Urinary bladder (tissue), 3 donors: ENCODE measurements at regions not wholly inside any gene's neighbourhood (a gene's known extent, or its start where the extent isn't known, plus 50 kb on each side); places are given as distances from the start of the nearest gene placed in this dataset.
A peak's percentile ranks its signal among the peaks of the same experiment; 100 is the strongest.
"Not testable (repeated sequence)": the region's sequence is repeated elsewhere in the genome, so short reads cannot be mapped to it uniquely, and the experiment has no call there.

Experiments used
- DNase-seq: peaks from one replicate; pipeline ENCODE4 v3.0.0-alpha.2; 2015; ENCODE audit errors: extremely low spot score
- H3K27ac ChIP-seq: one replicate; pipeline ENCODE4 v1.5.1; 2013; ENCODE audit warnings: low read depth, mild to moderate bottlenecking, moderate library complexity
- H3K36me3 ChIP-seq: one replicate; pipeline ENCODE4 v1.6.1; 2013; ENCODE audit warnings: mild to moderate bottlenecking, moderate library complexity; ENCODE audit not compliant: insufficient read depth
- H3K4me1 ChIP-seq: one replicate; pipeline ENCODE4 v1.6.1; 2013; ENCODE audit warnings: mild to moderate bottlenecking, moderate library complexity; ENCODE audit not compliant: insufficient read depth
- H3K4me3 ChIP-seq: one replicate; pipeline ENCODE4 v1.5.1; 2013; ENCODE audit warnings: low read depth, low read length
- WGBS: extraction: QIAGEN DNeasy Blood & Tissue Kit; methylation state at CpG from one replicate; pipeline ENCODE4 v1.1.7; 2013; 5-methylcytosine and 5-hydroxymethylcytosine counted together
- donor health status: healthy with polysubstance abuse.
- donor health status: healthy.

- WGBS, result 92% methylated on average over 3 of the region's 3 CpGs
- Histone ChIP-seq H3K4me1 (no peaks in the 10 kb centered on the region), H3K4me3 (no peak overlapping the region), H3K27ac (no peak overlapping the region), H3K36me3 (no peaks in the 10 kb centered on the region)
- DNase-seq, result no peak
Observed at GRCh38 chr12:89161557-89161956, 190.7 kb downstream of the DUSP6 start.

DNA sequence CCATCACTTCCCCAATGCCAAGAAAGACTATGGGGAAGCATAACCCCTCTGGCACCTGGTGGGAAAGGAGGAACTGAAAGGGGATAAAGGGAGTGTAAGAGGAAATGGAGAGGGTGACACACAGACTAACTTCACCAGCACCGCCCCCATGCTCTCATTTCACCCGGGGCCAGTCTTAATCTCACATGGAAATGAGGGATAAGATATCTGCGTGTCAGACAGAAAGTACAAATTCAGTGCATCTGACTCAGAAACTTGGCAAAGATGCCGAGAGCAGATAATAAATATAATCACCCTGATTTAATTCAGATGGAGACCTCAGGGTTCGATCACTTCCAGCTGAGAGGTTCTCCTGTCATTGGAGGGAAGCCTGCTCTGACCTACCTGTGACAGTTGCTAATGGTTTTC, 191.6 kb downstream of the DUSP6 start:
- 22% methylated on average over 5 of the region's 5 CpGs for WGBS
- DNase-seq, result no peak
- Histone ChIP-seq H3K36me3 (no peaks in the 10 kb centered on the region), H3K27ac (peak overlapping the region; percentile 34), H3K4me1 (no peaks in the 10 kb centered on the region), H3K4me3 (no peak overlapping the region)

GRCh38 chr12:89157413-89157812, 194.9 kb downstream of the DUSP6 start:
- H3K36me3 ChIP-seq, result no peaks in the 10 kb centered on the region
- WGBS, result 79% methylated on average over 2 of the region's 2 CpGs
- no peak overlapping the region for H3K27ac ChIP-seq
- no peak for DNase-seq
- no peak overlapping the region for H3K4me3 ChIP-seq
- H3K4me1 ChIP-seq, result no peaks in the 10 kb centered on the region

DNA sequence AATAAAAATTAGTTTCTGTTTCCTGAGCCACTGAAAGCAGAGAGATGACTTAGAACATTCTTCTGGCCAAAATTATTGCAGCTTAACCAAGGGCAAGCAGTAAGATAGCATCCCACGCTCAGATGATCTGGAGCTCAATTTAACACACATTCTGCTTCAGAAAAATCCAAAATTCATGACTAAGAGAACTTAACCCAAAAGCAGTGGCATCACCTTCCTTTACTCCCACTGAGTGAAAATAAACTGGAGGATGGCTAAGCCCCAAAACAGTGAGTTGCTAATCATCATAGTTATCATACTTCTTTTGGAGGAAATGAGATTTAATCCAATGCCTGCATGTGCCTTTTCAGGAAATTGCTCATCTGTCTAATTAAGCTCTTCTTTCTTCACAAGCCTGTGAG, 195.4 kb downstream of the DUSP6 start:
- no peaks in the 10 kb centered on the region for H3K4me1 ChIP-seq
- 83% methylated on average over 1 of the region's 1 CpG for WGBS

GRCh38 chr12:89156340-89156739, 196.0 kb downstream of the DUSP6 start:
- Histone ChIP-seq H3K36me3 (no peaks in the 10 kb centered on the region), H3K4me3 (no peak overlapping the region), H3K27ac (no peak overlapping the region), H3K4me1 (no peaks in the 10 kb centered on the region)
- no peak for DNase-seq
- WGBS, result 74% methylated on average over 1 of the region's 1 CpG

More for the DNA sequence above, 195.4 kb downstream of the DUSP6 start:
- H3K4me3 ChIP-seq, result no peak overlapping the region
- H3K27ac ChIP-seq, result no peak overlapping the region
- H3K36me3 ChIP-seq, result no peaks in the 10 kb centered on the region
- DNase-seq, result no peak

- DNase-seq, result no peak
- Histone ChIP-seq H3K4me1 (no peaks in the 10 kb centered on the region), H3K4me3 (no peak overlapping the region), H3K27ac (no peak overlapping the region), H3K36me3 (no peaks in the 10 kb centered on the region)
Observed at GRCh38 chr12:89155826-89156225, 196.5 kb downstream of the DUSP6 start.

DNA sequence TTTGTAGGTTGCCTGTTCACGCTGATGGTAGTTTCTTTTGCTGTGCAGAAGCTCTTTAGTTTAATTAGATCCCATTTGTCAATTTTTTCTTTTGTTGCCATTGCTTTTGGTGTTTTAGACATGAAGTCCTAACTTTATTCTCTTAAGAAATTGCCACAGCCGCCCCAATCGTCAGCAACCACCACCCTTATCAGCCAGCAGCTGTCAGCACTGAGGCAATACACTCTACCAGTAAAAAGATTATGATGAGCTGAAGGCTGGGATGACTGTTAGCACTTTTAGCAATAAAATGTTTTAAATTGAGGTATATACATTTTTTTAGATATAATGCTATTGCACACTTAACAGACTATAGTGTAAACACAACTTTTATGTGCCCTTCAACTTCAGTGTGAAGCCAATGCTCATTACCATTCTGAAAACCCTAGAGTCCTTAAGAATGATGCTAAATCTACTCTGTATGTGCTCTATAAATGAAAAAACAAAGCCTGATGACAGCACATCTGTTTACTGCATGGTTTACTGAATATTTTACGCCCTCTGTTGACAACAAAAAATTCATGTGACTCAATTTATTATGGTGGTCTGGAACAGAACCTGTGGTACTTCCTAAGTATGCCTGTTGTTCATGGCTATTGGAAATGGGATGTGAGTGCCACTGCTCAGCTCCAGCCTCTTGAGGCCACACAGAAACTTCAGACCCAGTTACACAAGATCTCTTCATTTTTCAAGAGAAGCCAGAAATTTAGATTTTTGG, 197.4 kb downstream of the DUSP6 start:
- no peak overlapping the region for H3K4me3 ChIP-seq
- no peak for DNase-seq
- H3K4me1 ChIP-seq, result no peaks in the 10 kb centered on the region
- no peaks in the 10 kb centered on the region for H3K36me3 ChIP-seq
- 76% methylated on average over 4 of the region's 4 CpGs for WGBS
- no peak overlapping the region for H3K27ac ChIP-seq

DNA sequence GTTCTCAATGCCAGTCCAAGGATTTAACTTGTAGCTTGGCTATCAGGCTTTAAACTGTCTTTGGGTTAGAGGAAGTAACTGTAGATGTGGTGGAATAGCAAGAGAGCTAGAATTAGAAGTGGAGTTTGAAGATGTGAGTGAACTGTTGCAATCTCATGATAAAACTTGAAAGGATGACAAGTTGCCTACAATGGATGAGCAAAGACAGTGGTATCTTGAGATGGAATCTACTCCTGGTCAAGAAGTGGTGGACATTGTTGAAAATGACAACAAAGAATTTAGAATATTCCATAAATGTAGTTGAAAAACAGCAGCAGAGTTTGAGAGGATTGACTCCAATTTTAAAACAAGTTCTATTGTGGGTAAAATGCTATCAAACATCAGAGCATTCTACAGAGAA, 199.0 kb downstream of the DUSP6 start:
- DNase-seq, result no peak
- Histone ChIP-seq H3K4me3 (no peak overlapping the region), H3K27ac (no peak overlapping the region), H3K4me1 (no peaks in the 10 kb centered on the region), H3K36me3 (no peaks in the 10 kb centered on the region)

DNA sequence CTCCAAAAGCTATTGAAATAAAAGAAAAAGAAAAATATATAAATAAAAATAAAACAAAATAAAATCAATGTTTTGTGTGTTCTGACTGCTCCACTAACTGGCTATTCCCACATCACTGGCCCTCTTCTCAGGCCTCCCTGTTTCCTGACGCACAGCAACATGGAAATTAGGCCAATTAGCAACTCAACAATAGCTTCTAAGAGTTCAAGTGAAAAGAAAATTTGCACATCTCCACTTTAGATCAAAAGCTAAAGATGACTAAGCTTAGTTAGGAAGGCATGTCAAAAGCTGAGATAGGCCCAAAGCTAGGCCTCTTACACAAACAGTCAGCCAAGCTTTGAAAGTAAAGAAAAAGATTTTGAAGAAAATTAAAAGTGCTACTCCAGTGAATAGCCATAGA, 200.8 kb downstream of the DUSP6 start:
- 87% methylated on average over 1 of the region's 1 CpG for WGBS
- Histone ChIP-seq H3K4me3 (no peak overlapping the region), H3K36me3 (no peaks in the 10 kb centered on the region), H3K4me1 (no peaks in the 10 kb centered on the region), H3K27ac (no peak overlapping the region)
- DNase-seq, result no peak

DNA sequence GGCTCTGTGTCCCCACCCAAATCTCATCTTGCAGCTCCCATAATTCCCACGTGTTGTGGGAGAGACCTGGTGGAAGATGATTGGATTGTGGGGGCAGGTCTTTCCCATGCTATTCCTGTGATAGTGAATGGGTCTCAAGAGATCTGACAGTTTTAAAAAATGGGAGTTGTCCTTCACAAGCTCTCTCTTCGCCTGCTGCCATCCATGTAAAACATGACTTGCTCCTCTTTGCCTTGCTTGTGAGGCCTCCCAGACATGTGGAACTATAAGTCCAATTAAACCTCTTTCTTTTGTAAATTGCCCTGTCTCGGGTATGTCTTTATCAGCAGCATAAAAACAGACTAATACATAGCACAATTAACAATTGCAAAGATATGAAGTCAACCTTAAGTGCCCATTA, 201.5 kb downstream of the DUSP6 start:
- not testable (repeated sequence) for DNase-seq, H3K4me1 ChIP-seq, H3K4me3 ChIP-seq, H3K36me3 ChIP-seq, H3K27ac ChIP-seq
- WGBS, result 90% methylated on average over 3 of the region's 3 CpGs

DNA sequence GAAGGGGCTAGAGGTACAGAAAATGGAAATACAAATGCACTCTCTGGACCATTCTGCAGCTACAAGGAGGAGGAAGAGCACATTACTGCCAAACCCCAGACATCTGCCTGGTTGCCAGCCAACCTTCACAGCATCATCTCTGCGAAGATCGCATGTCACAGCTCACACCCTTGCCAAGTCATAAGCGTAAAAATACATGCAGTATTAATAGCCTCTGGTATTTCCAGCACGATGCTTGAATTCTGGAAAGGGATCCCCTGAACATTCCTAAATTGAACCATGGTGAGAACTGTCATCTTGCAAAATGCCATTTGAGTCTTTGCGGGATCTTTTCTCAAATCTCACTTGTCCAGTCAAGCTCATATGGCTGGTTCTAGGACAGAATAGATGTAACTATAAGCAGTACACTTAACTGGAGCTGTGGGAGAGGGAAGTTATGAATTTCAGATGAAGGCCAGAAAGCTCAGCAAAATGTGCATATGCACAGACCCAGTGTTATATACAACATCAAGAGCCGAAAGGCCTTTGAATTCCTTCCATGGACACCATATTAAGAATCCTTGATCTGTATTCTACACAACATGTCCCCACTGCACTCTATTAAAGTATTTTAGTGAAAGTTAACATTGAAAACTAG, 211.6 kb downstream of the DUSP6 start:
- H3K27ac ChIP-seq, result no peak overlapping the region
- H3K4me3 ChIP-seq, result no peak overlapping the region
- WGBS, result 43% methylated on average over 6 of the region's 6 CpGs
- no peaks in the 10 kb centered on the region for H3K36me3 ChIP-seq
- no peak for DNase-seq
- H3K4me1 ChIP-seq, result no peaks in the 10 kb centered on the region

DNA sequence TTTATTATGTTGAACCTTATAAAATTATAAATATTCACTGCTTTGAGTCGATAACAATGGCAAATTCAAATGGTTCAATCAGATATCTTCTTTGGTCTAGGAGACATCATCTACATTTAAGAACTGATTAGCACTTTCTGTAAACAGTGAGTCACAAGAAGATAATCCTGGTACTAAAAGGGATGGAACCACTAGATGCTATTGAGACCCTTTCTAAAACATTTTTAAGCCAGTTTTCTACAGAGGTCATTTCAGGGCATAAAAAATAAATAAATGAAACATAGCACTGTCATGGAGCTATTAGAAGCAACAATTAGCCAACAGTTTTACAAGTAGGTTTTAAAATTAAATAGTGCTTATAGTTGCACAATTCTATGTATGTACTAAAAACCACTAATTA, 212.2 kb downstream of the DUSP6 start:
- H3K4me3 ChIP-seq, result no peak overlapping the region
- H3K4me1 ChIP-seq, result no peaks in the 10 kb centered on the region
- H3K27ac ChIP-seq, result no peak overlapping the region
- no peak for DNase-seq
- WGBS, result 54% methylated on average over 1 of the region's 1 CpG
- H3K36me3 ChIP-seq, result no peaks in the 10 kb centered on the region

- Histone ChIP-seq H3K27ac (no peak overlapping the region), H3K4me1 (no peaks in the 10 kb centered on the region), H3K36me3 (no peaks in the 10 kb centered on the region), H3K4me3 (no peak overlapping the region)
- no peak for DNase-seq
- 88% methylated on average over 4 of the region's 4 CpGs for WGBS
Observed at GRCh38 chr12:89139390-89139789, 212.9 kb downstream of the DUSP6 start.

- H3K4me3 ChIP-seq, result no peak overlapping the region
- H3K36me3 ChIP-seq, result no peaks in the 10 kb centered on the region
- H3K4me1 ChIP-seq, result no peaks in the 10 kb centered on the region
- no peak overlapping the region for H3K27ac ChIP-seq
- no peak for DNase-seq
Observed at GRCh38 chr12:89138048-89138852, 214.1 kb downstream of the DUSP6 start.
